ENCODE measurements at regions not wholly inside any gene's neighbourhood (a gene's known extent, or its start where the extent isn't known, plus 50 kb on each side); places are given as distances from the start of the nearest gene placed in this dataset.

GRCh38 chr2:234308073-234308812, 188.6 kb downstream of the ARL4C start:
- TF ChIP-seq, protein P1, sequence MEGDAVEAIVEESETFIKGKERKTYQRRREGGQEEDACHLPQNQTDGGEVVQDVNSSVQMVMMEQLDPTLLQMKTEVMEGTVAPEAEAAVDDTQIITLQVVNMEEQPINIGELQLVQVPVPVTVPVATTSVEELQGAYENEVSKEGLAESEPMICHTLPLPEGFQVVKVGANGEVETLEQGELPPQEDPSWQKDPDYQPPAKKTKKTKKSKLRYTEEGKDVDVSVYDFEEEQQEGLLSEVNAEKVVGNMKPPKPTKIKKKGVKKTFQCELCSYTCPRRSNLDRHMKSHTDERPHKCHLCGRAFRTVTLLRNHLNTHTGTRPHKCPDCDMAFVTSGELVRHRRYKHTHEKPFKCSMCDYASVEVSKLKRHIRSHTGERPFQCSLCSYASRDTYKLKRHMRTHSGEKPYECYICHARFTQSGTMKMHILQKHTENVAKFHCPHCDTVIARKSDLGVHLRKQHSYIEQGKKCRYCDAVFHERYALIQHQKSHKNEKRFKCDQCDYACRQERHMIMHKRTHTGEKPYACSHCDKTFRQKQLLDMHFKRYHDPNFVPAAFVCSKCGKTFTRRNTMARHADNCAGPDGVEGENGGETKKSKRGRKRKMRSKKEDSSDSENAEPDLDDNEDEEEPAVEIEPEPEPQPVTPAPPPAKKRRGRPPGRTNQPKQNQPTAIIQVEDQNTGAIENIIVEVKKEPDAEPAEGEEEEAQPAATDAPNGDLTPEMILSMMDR (IDR thresholded peaks at IDR 0.05; ENCODE audit: poor library complexity, severe bottlenecking) = no peak
- no peak for TF ChIP-seq SMC3 (conservative IDR thresholded peaks at IDR 0.05; ENCODE audit: poor library complexity)
- peak; percentile 5 for TF ChIP-seq POLR2AphosphoS5 (IDR thresholded peaks at IDR 0.05)
- TF ChIP-seq TAF1 (IDR thresholded peaks at IDR 0.05; ENCODE audit: low read depth) = no peak
- TF ChIP-seq EP300 (conservative IDR thresholded peaks at IDR 0.05; ENCODE audit: poor library complexity, severe bottlenecking) = no peak
- no peak for TF ChIP-seq RAD21 (conservative IDR thresholded peaks at IDR 0.05)
- TF ChIP-seq EZH2 (IDR thresholded peaks at IDR 0.05; ENCODE audit: borderline replicate concordance, insufficient read depth, low read length, poor library complexity, severe bottlenecking) = no peak
- no peak for TF ChIP-seq MXI1 (conservative IDR thresholded peaks at IDR 0.05; ENCODE audit: poor library complexity, severe bottlenecking)
